Stimulated activated naive B cell treated with anti-CD40 and anti-IgM and Interleukin-4, amounts not matched to agents 10 μg/mL and 1 μg/mL and 100 μg/mL, for 72 hours (primary cell): ENCODE measurements at regions not wholly inside any gene's neighbourhood (a gene's known extent, or its start where the extent isn't known, plus 50 kb on each side); places are given as distances from the start of the nearest gene placed in this dataset.
"Not testable (repeated sequence)": the region's sequence is repeated elsewhere in the genome, so short reads cannot be mapped to it uniquely, and the experiment has no call there.

Source experiments
- ATAC-seq, 2 donors: fragments of 150-1000 bp; cut with Tn5 transposase; replicated peaks; 2 replicates each; pipeline ENCODE4 v1.10.0; 2021; ENCODE audit warnings: moderate library complexity in 1 of 2
- DNase-seq: peaks from one replicate; pipeline ENCODE4 v3.0.0; 2021
- H3K27ac Mint-ChIP-seq: one replicate; pipeline ENCODE4 v1.8.0; 2022; ENCODE audit warnings: mild to moderate bottlenecking, mixed read lengths
- H3K27me3 Mint-ChIP-seq, 2 donors: one replicate each; pipeline ENCODE4 v1.8.0; 2022; ENCODE audit warnings: mixed read lengths in 2 of 2
- H3K36me3 Mint-ChIP-seq, 2 donors: one replicate each; pipeline ENCODE4 v1.8.0; 2022; ENCODE audit warnings: mixed read lengths in 2 of 2, mild to moderate bottlenecking in 1 of 2
- H3K4me1 Mint-ChIP-seq, 2 donors: one replicate each; pipeline ENCODE4 v1.8.0; 2022; ENCODE audit warnings: mixed read lengths in 2 of 2, mild to moderate bottlenecking in 1 of 2
- H3K4me3 Mint-ChIP-seq, 2 donors: one replicate each; pipeline ENCODE4 v1.8.0; 2022; ENCODE audit warnings: mild to moderate bottlenecking in 2 of 2, mixed read lengths in 2 of 2, moderate library complexity in 1 of 2
- H3K9me3 Mint-ChIP-seq, 2 donors: one replicate each; pipeline ENCODE4 v1.8.0; 2022; ENCODE audit warnings: mixed read lengths in 2 of 2, mild to moderate bottlenecking in 1 of 2

- Mint-ChIP-seq H3K4me3 (no peak overlapping the region), H3K27ac (no peak overlapping the region), H3K4me1 (no peaks in the 10 kb centered on the region), H3K9me3 (peaks cover 16 to 19% of the 10 kb centered on the region in 2 donors), H3K27me3 (no peaks in the 10 kb centered on the region), H3K36me3 (no peaks in the 10 kb centered on the region)
- ATAC-seq (no peak), DNase-seq (no peak)
Measured at GRCh38 chr6:77010931-77011542, 452.3 kb downstream of the HTR1B start.

DNA sequence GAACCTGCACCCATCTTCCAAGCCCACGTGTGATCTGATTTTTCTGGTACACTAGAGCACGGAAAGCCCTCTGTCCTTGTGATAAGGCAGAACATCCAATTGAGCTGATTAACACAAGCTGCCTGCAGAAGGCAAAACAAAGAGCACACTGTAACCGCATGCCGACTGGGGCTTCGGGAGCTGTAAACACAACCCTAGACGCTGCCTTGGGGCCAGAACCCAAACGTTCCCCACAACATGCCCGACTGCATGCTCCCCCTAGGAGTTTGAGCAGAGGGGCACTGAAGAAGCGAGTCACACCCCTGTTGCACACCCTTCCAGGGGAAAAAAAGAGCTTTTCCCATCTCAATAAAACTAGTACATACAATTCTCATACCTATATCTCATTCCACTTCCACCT lies 470.7 kb downstream of the HTR1B start:
- no peaks in the 10 kb centered on the region for H3K36me3 Mint-ChIP-seq
- DNase-seq (no peak), ATAC-seq (no peak)
- no peak overlapping the region for H3K27ac Mint-ChIP-seq
- no peak overlapping the region for H3K4me3 Mint-ChIP-seq
- H3K9me3 Mint-ChIP-seq, result peaks cover 4 to 7% of the 10 kb centered on the region in 2 donors
- H3K4me1 Mint-ChIP-seq, result no peaks in the 10 kb centered on the region
- H3K27me3 Mint-ChIP-seq, result no peaks in the 10 kb centered on the region

- Mint-ChIP-seq H3K9me3 (peaks cover 4 to 5% of the 10 kb centered on the region in 2 donors), H3K27me3 (no peaks in the 10 kb centered on the region), H3K4me1 (no peaks in the 10 kb centered on the region), H3K36me3 (no peaks in the 10 kb centered on the region), H3K4me3 (no peak overlapping the region), H3K27ac (no peak overlapping the region)
- ATAC-seq (no peak), DNase-seq (no peak)
Measured at GRCh38 chr6:76984572-76984971, 478.7 kb downstream of the HTR1B start.

GRCh38 chr6:76982476-76983199 lies 480.7 kb downstream of the HTR1B start:
- DNase-seq, result no peak

GRCh38 chr6:76972474-76972873 lies 490.8 kb downstream of the HTR1B start:
- Mint-ChIP-seq H3K4me3 (no peak overlapping the region), H3K4me1 (no peaks in the 10 kb centered on the region), H3K36me3 (no peaks in the 10 kb centered on the region), H3K27ac (no peak overlapping the region), H3K9me3 (peaks cover 4 to 6% of the 10 kb centered on the region in 2 donors), H3K27me3 (no peaks in the 10 kb centered on the region)
- ATAC-seq (no peak), DNase-seq (no peak)

More at GRCh38 chr6:76982476-76983199, 480.7 kb downstream of the HTR1B start:
- no peak for ATAC-seq
- Mint-ChIP-seq H3K4me3 (no peak overlapping the region), H3K27ac (no peak overlapping the region), H3K27me3 (no peaks in the 10 kb centered on the region), H3K36me3 (no peaks in the 10 kb centered on the region), H3K4me1 (no peaks in the 10 kb centered on the region), H3K9me3 (peaks cover 4 to 5% of the 10 kb centered on the region in 2 donors)

- not testable (repeated sequence) for ATAC-seq, H3K9me3 Mint-ChIP-seq, H3K27me3 Mint-ChIP-seq, H3K36me3 Mint-ChIP-seq, H3K4me1 Mint-ChIP-seq, DNase-seq, H3K4me3 Mint-ChIP-seq, H3K27ac Mint-ChIP-seq
Measured at GRCh38 chr6:76959177-76959576, 504.1 kb downstream of the HTR1B start.

- no peak overlapping the region for H3K27ac Mint-ChIP-seq
- DNase-seq, result no peak
- H3K4me1 Mint-ChIP-seq, result no peaks in the 10 kb centered on the region
- no peak for ATAC-seq
- H3K4me3 Mint-ChIP-seq, result no peak overlapping the region
- peaks cover 5 to 13% of the 10 kb centered on the region in 2 donors for H3K9me3 Mint-ChIP-seq
- no peaks in the 10 kb centered on the region for H3K36me3 Mint-ChIP-seq
- no peaks in the 10 kb centered on the region for H3K27me3 Mint-ChIP-seq
Measured at GRCh38 chr6:76942203-76942966, 520.9 kb downstream of the HTR1B start.

GRCh38 chr6:76940191-76940590 lies 523.1 kb downstream of the HTR1B start:
- H3K27me3 Mint-ChIP-seq, result no peaks in the 10 kb centered on the region

DNA sequence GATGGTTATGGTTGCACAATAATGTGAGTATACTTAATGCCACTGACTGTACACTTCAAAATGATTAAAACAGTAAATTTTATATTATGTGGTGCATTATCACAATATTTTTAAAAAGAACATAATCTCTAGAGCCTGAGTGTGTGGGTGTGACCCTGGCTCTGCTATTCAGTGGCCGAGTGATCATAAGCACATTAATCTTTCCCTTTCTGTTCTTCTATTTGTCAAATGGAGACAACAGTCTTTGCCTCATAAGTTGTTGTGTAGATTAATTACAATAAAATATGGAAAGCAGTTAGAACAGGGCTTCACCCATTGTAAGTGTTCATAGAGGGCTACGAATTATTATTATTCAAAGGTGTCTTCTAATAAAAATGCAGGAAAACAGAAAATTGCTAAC lies 548.6 kb downstream of the HTR1B start:
- peaks cover 0 to 4% of the 10 kb centered on the region in 2 donors for H3K9me3 Mint-ChIP-seq
- DNase-seq, result no peak

More at GRCh38 chr6:76940191-76940590, 523.1 kb downstream of the HTR1B start:
- H3K9me3 Mint-ChIP-seq, result peaks cover 5 to 9% of the 10 kb centered on the region in 2 donors
- no peaks in the 10 kb centered on the region for H3K36me3 Mint-ChIP-seq
- no peak overlapping the region for H3K4me3 Mint-ChIP-seq
- H3K4me1 Mint-ChIP-seq, result no peaks in the 10 kb centered on the region
- H3K27ac Mint-ChIP-seq, result no peak overlapping the region
- ATAC-seq, result no peak
- no peak for DNase-seq

GRCh38 chr6:76905541-76905940 lies 557.8 kb downstream of the HTR1B start:
- not testable (repeated sequence) for H3K4me3 Mint-ChIP-seq, H3K36me3 Mint-ChIP-seq, DNase-seq, H3K27me3 Mint-ChIP-seq, H3K9me3 Mint-ChIP-seq, ATAC-seq, H3K27ac Mint-ChIP-seq, H3K4me1 Mint-ChIP-seq

More for the DNA sequence above, 548.6 kb downstream of the HTR1B start:
- H3K4me1 Mint-ChIP-seq, result no peaks in the 10 kb centered on the region
- no peaks in the 10 kb centered on the region for H3K36me3 Mint-ChIP-seq
- H3K27ac Mint-ChIP-seq, result no peak overlapping the region
- H3K4me3 Mint-ChIP-seq, result no peak overlapping the region
- no peaks in the 10 kb centered on the region for H3K27me3 Mint-ChIP-seq
- ATAC-seq, result no peak

DNA sequence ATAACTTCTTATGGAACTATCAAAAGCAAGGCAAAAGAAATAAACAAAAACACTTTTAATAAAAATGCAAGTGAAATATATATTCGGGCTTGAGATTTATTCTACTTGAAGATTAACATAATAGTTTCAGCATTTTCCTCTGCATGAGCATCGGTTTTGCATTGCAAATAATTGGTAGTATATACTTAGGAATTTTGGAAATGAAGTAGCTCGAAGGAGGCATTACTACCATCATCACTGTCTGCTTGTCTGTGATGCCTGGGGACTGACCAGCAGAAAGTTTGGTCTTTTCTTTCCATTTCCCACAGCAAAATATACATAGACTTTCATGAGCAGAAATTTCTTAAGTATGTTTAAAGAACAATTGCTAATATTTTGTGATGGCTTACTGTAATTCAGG lies 570.7 kb downstream of the HTR1B start:
- ATAC-seq, result no peak
- no peak overlapping the region for H3K27ac Mint-ChIP-seq
- peaks cover 11 to 15% of the 10 kb centered on the region in 2 donors for H3K9me3 Mint-ChIP-seq
- no peak for DNase-seq
- no peaks in the 10 kb centered on the region for H3K4me1 Mint-ChIP-seq
- H3K4me3 Mint-ChIP-seq, result no peak overlapping the region
- H3K27me3 Mint-ChIP-seq, result no peaks in the 10 kb centered on the region
- H3K36me3 Mint-ChIP-seq, result no peaks in the 10 kb centered on the region

GRCh38 chr6:76888351-76888750 lies 574.9 kb downstream of the HTR1B start:
- ATAC-seq (no peak), DNase-seq (no peak)
- Mint-ChIP-seq H3K27ac (no peak overlapping the region), H3K36me3 (no peaks in the 10 kb centered on the region), H3K27me3 (no peaks in the 10 kb centered on the region), H3K4me1 (no peaks in the 10 kb centered on the region), H3K4me3 (no peak overlapping the region), H3K9me3 (peaks cover 0 to under 1% of the 10 kb centered on the region in 2 donors)

DNA sequence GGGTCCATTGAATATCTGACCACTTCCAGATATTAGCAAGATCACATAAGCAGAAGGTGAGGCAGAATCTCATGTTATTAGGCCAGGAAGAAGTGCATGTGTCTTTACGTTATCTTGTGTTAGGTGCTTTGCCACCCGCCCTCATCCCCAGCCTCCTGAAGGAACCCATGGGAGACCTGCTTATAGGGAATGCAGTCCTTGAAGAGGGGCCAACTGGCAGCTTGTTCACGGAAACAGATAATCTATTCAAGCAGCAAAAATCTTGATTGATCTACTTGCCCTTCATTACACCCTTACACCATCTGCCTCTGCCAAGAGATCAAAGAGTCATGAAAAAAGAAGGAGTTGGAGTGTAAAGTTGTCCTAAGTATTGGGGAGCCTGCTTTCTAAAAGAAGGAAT lies 576.4 kb downstream of the HTR1B start:
- H3K36me3 Mint-ChIP-seq, result no peaks in the 10 kb centered on the region
- H3K4me1 Mint-ChIP-seq, result no peaks in the 10 kb centered on the region
- no peak overlapping the region for H3K27ac Mint-ChIP-seq
- no peaks in the 10 kb centered on the region for H3K27me3 Mint-ChIP-seq
- DNase-seq (no peak), ATAC-seq (no peak)
- H3K4me3 Mint-ChIP-seq, result no peak overlapping the region
- peaks cover 0 to 2% of the 10 kb centered on the region in 2 donors for H3K9me3 Mint-ChIP-seq

DNA sequence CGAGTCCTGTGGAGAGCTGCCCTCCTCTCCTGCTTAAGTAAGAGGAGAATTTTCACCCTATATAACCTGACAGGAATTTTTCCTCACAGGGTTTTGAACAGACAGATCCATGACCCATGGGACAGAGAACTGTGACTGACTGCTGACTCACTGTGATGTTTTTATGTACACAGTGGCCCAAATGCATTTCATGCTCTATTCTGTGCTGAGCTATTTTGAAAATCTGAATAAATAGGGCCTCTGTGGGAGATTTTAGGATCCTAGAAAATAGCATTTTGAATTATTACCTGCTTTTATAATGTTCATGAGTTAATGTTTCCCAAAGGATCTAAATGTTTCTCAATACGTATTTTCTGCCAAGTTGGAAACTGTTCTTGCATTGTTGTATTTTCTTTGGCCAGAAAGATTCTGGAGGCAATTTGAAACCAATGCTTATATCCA lies 577.4 kb downstream of the HTR1B start:
- no peak overlapping the region for H3K27ac Mint-ChIP-seq
- peaks cover 0 to 6% of the 10 kb centered on the region in 2 donors for H3K9me3 Mint-ChIP-seq
- ATAC-seq, result no peak
- no peak overlapping the region for H3K4me3 Mint-ChIP-seq
- no peak for DNase-seq
- no peaks in the 10 kb centered on the region for H3K4me1 Mint-ChIP-seq
- H3K27me3 Mint-ChIP-seq, result no peaks in the 10 kb centered on the region
- no peaks in the 10 kb centered on the region for H3K36me3 Mint-ChIP-seq
